ENCODE measurements at regions not wholly inside any gene's neighbourhood (a gene's known extent, or its start where the extent isn't known, plus 50 kb on each side); places are given as distances from the start of the nearest gene placed in this dataset.

GRCh38 chr6:168962886-168963285, 290.8 kb downstream of the THBS2 start:
- TF ChIP-seq CTCF (IDR thresholded peaks at IDR 0.05; ENCODE audit: insufficient read depth, low read depth, low read length) (no peak), EZH2 (IDR thresholded peaks at IDR 0.05; ENCODE audit: insufficient read depth, low read length) (no peak)
